OCI-LY3 (cell line): ENCODE measurements at regions not wholly inside any gene's neighbourhood (a gene's known extent, or its start where the extent isn't known, plus 50 kb on each side); places are given as distances from the start of the nearest gene placed in this dataset.

Experiments used
- EZH2phosphoT487 ChIP-seq: fragments of 200-600 bp; shearing (Covaris generic); IDR thresholded peaks from 2 replicates; pipeline ENCODE4 v1.6.1; 2018; ENCODE audit warnings: antibody characterized with exemption, mixed run types, low read depth
- TF ChIP-seq, protein P1 (sequence below): fragments of 200-600, 300-600 bp; sonication (generic); IDR thresholded peaks from 2 replicates; pipeline ENCODE4 v1.5.1; 2014; ENCODE audit warnings: antibody characterized with exemption, low read length, low read depth

DNA sequence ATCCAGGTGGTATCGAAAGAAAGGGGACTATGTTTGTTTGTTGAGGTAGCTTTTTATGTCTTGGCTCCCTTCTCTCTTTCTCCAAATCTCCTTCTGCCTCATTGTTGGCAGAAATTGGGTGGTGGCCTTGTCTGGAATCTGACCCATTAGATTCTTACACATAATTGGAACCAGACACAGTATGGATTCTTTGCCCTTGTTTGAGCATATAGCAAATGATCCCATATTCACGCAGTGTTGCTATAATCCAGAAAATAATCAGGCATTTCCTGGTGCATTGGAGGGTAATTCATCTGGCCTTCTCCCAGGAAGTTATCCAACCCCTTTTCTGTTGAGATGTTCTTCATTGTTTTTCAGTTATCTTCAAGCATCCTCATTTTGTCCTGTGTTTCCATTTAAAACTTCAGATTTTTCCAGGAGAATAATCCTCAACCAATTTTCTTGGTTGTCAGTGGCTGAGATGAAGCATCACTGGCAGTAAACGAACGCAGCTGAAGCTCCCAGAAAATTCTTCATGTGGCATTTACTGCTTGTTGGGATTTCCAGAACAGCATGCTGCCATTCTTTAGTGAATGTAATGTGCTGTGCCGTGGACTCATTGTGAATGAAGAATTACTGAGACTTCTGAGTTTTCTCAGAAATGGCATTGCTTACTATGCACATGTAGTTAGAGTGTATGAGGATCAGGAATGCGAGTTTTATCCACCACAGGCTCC, 70.5 kb upstream of the NTRK2 start:
- TF ChIP-seq, protein P1, sequence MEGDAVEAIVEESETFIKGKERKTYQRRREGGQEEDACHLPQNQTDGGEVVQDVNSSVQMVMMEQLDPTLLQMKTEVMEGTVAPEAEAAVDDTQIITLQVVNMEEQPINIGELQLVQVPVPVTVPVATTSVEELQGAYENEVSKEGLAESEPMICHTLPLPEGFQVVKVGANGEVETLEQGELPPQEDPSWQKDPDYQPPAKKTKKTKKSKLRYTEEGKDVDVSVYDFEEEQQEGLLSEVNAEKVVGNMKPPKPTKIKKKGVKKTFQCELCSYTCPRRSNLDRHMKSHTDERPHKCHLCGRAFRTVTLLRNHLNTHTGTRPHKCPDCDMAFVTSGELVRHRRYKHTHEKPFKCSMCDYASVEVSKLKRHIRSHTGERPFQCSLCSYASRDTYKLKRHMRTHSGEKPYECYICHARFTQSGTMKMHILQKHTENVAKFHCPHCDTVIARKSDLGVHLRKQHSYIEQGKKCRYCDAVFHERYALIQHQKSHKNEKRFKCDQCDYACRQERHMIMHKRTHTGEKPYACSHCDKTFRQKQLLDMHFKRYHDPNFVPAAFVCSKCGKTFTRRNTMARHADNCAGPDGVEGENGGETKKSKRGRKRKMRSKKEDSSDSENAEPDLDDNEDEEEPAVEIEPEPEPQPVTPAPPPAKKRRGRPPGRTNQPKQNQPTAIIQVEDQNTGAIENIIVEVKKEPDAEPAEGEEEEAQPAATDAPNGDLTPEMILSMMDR: no peak
- TF ChIP-seq EZH2phosphoT487: no peak
